HG03342 (cell line): ENCODE measurements at regions not wholly inside any gene's neighbourhood (a gene's known extent, or its start where the extent isn't known, plus 50 kb on each side); places are given as distances from the start of the nearest gene placed in this dataset.

ENCODE experiments used
- ATAC-seq: cut with Tn5 transposase; IDR thresholded peaks from one replicate; pipeline ENCODE4 v1.9.1; 2021; ENCODE audit warnings: mild to moderate bottlenecking, moderate library complexity; ENCODE audit not compliant: unreplicated experiment

- no peak for ATAC-seq
These were observed 344.6 kb downstream of the UBE3D start for GRCh38 chr6:82720992-82721391.

- no peak for ATAC-seq
These were observed 329.9 kb downstream of the UBE3D start for GRCh38 chr6:82735790-82736189.

- no peak for ATAC-seq
These were observed 327.7 kb downstream of the UBE3D start for GRCh38 chr6:82737965-82738364.

GRCh38 chr6:82738773-82739172, 326.9 kb downstream of the UBE3D start:
- no peak for ATAC-seq

- ATAC-seq: no peak
These were observed 326.3 kb downstream of the UBE3D start for GRCh38 chr6:82739303-82739702.

- no peak for ATAC-seq
These were observed 325.6 kb downstream of the UBE3D start for GRCh38 chr6:82740072-82740471.

- no peak for ATAC-seq
These were observed 324.2 kb downstream of the UBE3D start for GRCh38 chr6:82741325-82741995.

GRCh38 chr6:82741996-82742385, 323.6 kb downstream of the UBE3D start:
- no peak for ATAC-seq

GRCh38 chr6:82744286-82745015, 321.2 kb downstream of the UBE3D start:
- ATAC-seq: no peak

GRCh38 chr6:82750556-82750955, 315.1 kb downstream of the UBE3D start:
- ATAC-seq: no peak

- ATAC-seq: no peak
These were observed 313.9 kb downstream of the UBE3D start for GRCh38 chr6:82751718-82752117.

GRCh38 chr6:82761674-82762345, 303.8 kb downstream of the UBE3D start:
- ATAC-seq: peak; percentile 68

GRCh38 chr6:82766476-82766875, 299.2 kb downstream of the UBE3D start:
- no peak for ATAC-seq

- no peak for ATAC-seq
These were observed 298.6 kb downstream of the UBE3D start for GRCh38 chr6:82767037-82767436.

- ATAC-seq: no peak
These were observed 298.2 kb downstream of the UBE3D start for GRCh38 chr6:82767447-82767846.

- no peak for ATAC-seq
These were observed 292.6 kb downstream of the UBE3D start for GRCh38 chr6:82772851-82773717.

- ATAC-seq: no peak
These were observed 290.3 kb downstream of the UBE3D start for GRCh38 chr6:82775361-82775760.

GRCh38 chr6:82775981-82776380, 289.7 kb downstream of the UBE3D start:
- no peak for ATAC-seq

- ATAC-seq: no peak
These were observed 286.6 kb downstream of the UBE3D start for GRCh38 chr6:82779041-82779440.

GRCh38 chr6:82780334-82780733, 285.3 kb downstream of the UBE3D start:
- ATAC-seq: no peak

- no peak for ATAC-seq
These were observed 283.9 kb downstream of the UBE3D start for GRCh38 chr6:82781620-82782204.
